Heart right ventricle (tissue), 16 donors: ENCODE measurements at regions not wholly inside any gene's neighbourhood (a gene's known extent, or its start where the extent isn't known, plus 50 kb on each side); places are given as distances from the start of the nearest gene placed in this dataset.

Source experiments
- ATAC-seq, 8 donors: fragments of 200-7000 bp; cut with Tn5 transposase; one replicate each; pipeline ENCODE4 v1.9.1; 2020; ENCODE audit warnings: mild to moderate bottlenecking in 8 of 8, moderate library complexity in 8 of 8, moderate number of reproducible peaks in 1 of 8
- DNase-seq, 2 donors: peaks; one replicate each; pipeline ENCODE4 v3.0.0-alpha.2; 2020
- H3K27ac ChIP-seq, 10 donors: fragments of 200-600 bp; sonication (generic) in 2 of 10; one replicate each; pipeline versions ENCODE4 v1.5.0 to v1.8.0; 2020 to 2022; ENCODE audit warnings: mild to moderate bottlenecking in 3 of 10
- H3K27me3 ChIP-seq, 7 donors: fragments of 200-600 bp; one replicate each; pipeline ENCODE4 v1.8.0; 2021 to 2022; ENCODE audit warnings: mild to moderate bottlenecking in 2 of 7
- H3K36me3 ChIP-seq, 9 donors: fragments of 200-600 bp; sonication (generic) in 1 of 9; one replicate each; pipeline versions ENCODE4 v1.5.0 to v1.8.0; 2020 to 2022; ENCODE audit warnings: mild to moderate bottlenecking in 2 of 9
- H3K4me1 ChIP-seq, 9 donors: fragments of 200-600 bp; sonication (generic) in 1 of 9; one replicate each; pipeline versions ENCODE4 v1.5.0 to v1.8.0; 2020 to 2022; ENCODE audit warnings: mild to moderate bottlenecking in 4 of 9
- H3K4me3 ChIP-seq, 10 donors: fragments of 200-600 bp; sonication (generic) in 2 of 10; one replicate each; pipeline versions ENCODE4 v1.5.0 to v1.8.0; 2020 to 2022; ENCODE audit warnings: mild to moderate bottlenecking in 7 of 10, moderate library complexity in 2 of 10
- H3K9me3 ChIP-seq, 11 donors: fragments of 200-600 bp in 10 of 11; sonication (generic) in 2 of 11; one replicate each; pipeline versions ENCODE4 v1.5.0 to v1.8.0; 2013 to 2022; ENCODE audit warnings: mild to moderate bottlenecking in 2 of 11, control low read depth in 1 of 11, moderate library complexity in 1 of 11
- CTCF ChIP-seq, 9 donors: fragments of 200-600 bp; sonication (generic) in 2 of 9; IDR thresholded peaks; one replicate each; pipeline versions ENCODE4 v1.5.0 to v1.8.0; 2021 to 2022; ENCODE audit warnings: antibody characterized with exemption in 9 of 9, mild to moderate bottlenecking in 5 of 9, moderate library complexity in 1 of 9
- WGBS, 2 donors: extraction: QIAGEN DNeasy Blood & Tissue Kit; methylation state at CpG; one replicate each; pipeline ENCODE4 v1.1.7; 2013; ENCODE audit warnings: inconsistent platforms in 1 of 2; 5-methylcytosine and 5-hydroxymethylcytosine counted together
- intact Hi-C, 10 donors: fragments of 100-400 bp; cut with DNase I; formaldehyde crosslinking; loops; one replicate each; pipeline versions ENCODE4 v1.11.1 to v1.14.2; 2022
- donor health status: Arrhythmogenic right ventricular cardiomyopathy.
- donor health status: ischemic (EF 13 %, LVEDD 7.1; RV severe dilation, severe dysfunction).
- donor health status: healthy with polysubstance abuse.
- donor health status: DM: no; HTN: yes; CAD: no.
- donor health status: DM: no; HTN: no; CAD: no.
- donor health status: ischemic (EF 25% LVEDD 6.9; RV normal size, moderate dysfunction).
- donor health status: ischemic (EF 25% LVEDD 5.7; RV mildly dilated, moderate dysfunction).
- donor health status: healthy.
- donor health status: DM: yes; HTN: yes; CAD: no.
- donor health status: Ischemic cardiomyopathy.
- donor health status: ischemic (EF 35%, LVEDD 5.7; RV mildly dilated, moderate dysfunction).
- donor health status: nonischemic (EF 11% LVEDD 7.7; RV severe dilation, severe dysfunction).
- donor health status: DM: yes; HTN: yes; CAD: no.
- donor health status: PGD.
- donor health status: ischemic (EF 29% LVEDD 5.4; RV normal size, mild dysfunction).
- donor health status: nonischemic (EF 23%, LVEDD 6.1; RV moderate dilation, normal function).

DNA sequence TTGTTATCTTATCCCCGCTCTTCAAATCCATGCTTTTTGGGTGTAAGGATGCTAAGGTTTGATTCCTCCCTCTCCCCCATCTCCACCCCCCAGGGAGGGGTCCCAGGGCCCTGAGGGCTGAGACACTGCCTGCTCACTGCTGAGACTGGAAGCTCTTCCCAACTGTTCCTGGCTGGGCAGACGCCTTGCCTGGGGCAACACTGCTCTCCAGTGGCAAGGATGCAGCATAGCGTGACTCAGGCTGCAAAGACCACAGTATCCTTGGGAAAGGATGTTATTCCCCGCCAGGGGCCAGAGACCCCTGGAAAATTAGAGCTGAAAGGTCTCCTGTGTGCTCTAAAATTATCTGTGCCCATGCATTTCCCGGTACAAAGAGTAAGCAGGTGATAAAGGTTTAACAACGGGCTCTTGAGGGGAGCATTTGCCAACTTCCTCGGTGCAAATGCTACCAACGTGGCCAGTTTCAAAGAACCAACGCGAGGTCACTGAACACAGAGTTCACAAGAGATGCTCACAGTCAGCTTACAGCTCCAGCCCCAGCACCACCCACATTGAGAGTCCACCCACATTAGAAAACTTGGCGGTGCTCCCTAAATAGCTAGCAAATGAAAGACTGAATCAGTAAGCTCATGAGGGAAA, 271.9 kb downstream of the NSG2 start:
- Histone ChIP-seq H3K36me3 (no peaks in the 10 kb centered on the region), H3K9me3 (no peaks in the 10 kb centered on the region), H3K4me1 (peaks cover 0 to 4% (median 2%) of the 10 kb centered on the region in 9 donors), H3K27ac (no peak overlapping the region), H3K4me3 (no peak overlapping the region), H3K27me3 (peaks cover 0 to 53% (median 34%) of the 10 kb centered on the region in 7 donors)
- 14 to 17% methylated on average over 11 of the region's 11 CpGs for WGBS, 2 donors
- DNase-seq (peak in 1 of 2 donors; percentile 30), ATAC-seq (peak; percentile 80 to 90 (median 86))
- TF ChIP-seq CTCF (IDR thresholded peaks at IDR 0.05), result peak; percentile 28 to 80 (median 77)
- intact Hi-C loops, result loop anchor here in 6 of 10 donors (1.0 to 10.0 kb wide), 6 partner anchors 270 to 1023 kb away; partner anchors contain the start of genes NSG2 (in 3 of the 6), BOD1 (in 2 of the 6) and C5orf47 (in 1 of the 6)

- peaks cover 0 to 52% (median 30%) of the 10 kb centered on the region in 7 donors for H3K27me3 ChIP-seq
Measured at GRCh38 chr5:174318578-174318977, 273.1 kb downstream of the NSG2 start.

GRCh38 chr5:174319551-174319950, 274.0 kb downstream of the NSG2 start:
- WGBS, 2 donors, result 82 to 85% methylated on average over 9 of the region's 9 CpGs

More at GRCh38 chr5:174318578-174318977, 273.1 kb downstream of the NSG2 start:
- H3K4me1 ChIP-seq, result no peaks in the 10 kb centered on the region
- H3K27ac ChIP-seq, result no peak overlapping the region
- no peak overlapping the region for H3K4me3 ChIP-seq
- TF ChIP-seq CTCF (IDR thresholded peaks at IDR 0.05), result no peak
- no peak for ATAC-seq
- DNase-seq, result no peak
- intact Hi-C loops, result loop anchor here in 6 of 10 donors (5.0 to 10.0 kb wide), 5 partner anchors 271 to 1024 kb away; partner anchors contain the start of genes BOD1 (in 2 of the 6), C5orf47 (in 1 of the 6) and NSG2 (in 1 of the 6)
- H3K9me3 ChIP-seq, result no peaks in the 10 kb centered on the region
- no peaks in the 10 kb centered on the region for H3K36me3 ChIP-seq

GRCh38 chr5:174320051-174320450, 274.5 kb downstream of the NSG2 start:
- Histone ChIP-seq H3K9me3 (no peaks in the 10 kb centered on the region), H3K4me3 (no peak overlapping the region), H3K27me3 (peaks cover 0 to 47% (median 26%) of the 10 kb centered on the region in 7 donors), H3K36me3 (no peaks in the 10 kb centered on the region), H3K4me1 (no peaks in the 10 kb centered on the region), H3K27ac (no peak overlapping the region)
- intact Hi-C loops, result loop anchor here in 1 of 10 donors (10.0 kb wide), 1 partner anchor 615 kb away; no protein-coding TSS in a partner anchor
- TF ChIP-seq CTCF (IDR thresholded peaks at IDR 0.05), result no peak
- DNase-seq (no peak), ATAC-seq (no peak)
- WGBS, 2 donors, result 36 to 45% methylated on average over 6 of the region's 6 CpGs

More at GRCh38 chr5:174319551-174319950, 274.0 kb downstream of the NSG2 start:
- no peaks in the 10 kb centered on the region for H3K9me3 ChIP-seq
- ATAC-seq (no peak), DNase-seq (no peak)
- no peaks in the 10 kb centered on the region for H3K36me3 ChIP-seq
- no peak for TF ChIP-seq CTCF (IDR thresholded peaks at IDR 0.05)
- H3K4me1 ChIP-seq, result no peaks in the 10 kb centered on the region
- H3K27me3 ChIP-seq, result peaks cover 0 to 51% (median 27%) of the 10 kb centered on the region in 7 donors
- no peak overlapping the region for H3K27ac ChIP-seq
- no peak overlapping the region for H3K4me3 ChIP-seq
- intact Hi-C loops, result loop anchor here in 6 of 10 donors (5.0 to 10.0 kb wide), 5 partner anchors 272 to 1025 kb away; partner anchors contain the start of genes BOD1 (in 2 of the 6), C5orf47 (in 1 of the 6) and NSG2 (in 1 of the 6)
